Left colon (tissue), 2 donors: ENCODE measurements at regions not wholly inside any gene's neighbourhood (a gene's known extent, or its start where the extent isn't known, plus 50 kb on each side); places are given as distances from the start of the nearest gene placed in this dataset.
"Not testable (repeated sequence)": the region's sequence is repeated elsewhere in the genome, so short reads cannot be mapped to it uniquely, and the experiment has no call there.

Experiments used
- ATAC-seq: fragments of 200-7000 bp; cut with Tn5 transposase; one replicate; pipeline ENCODE4 v1.9.1; 2020; ENCODE audit warnings: mild to moderate bottlenecking, moderate library complexity
- DNase-seq, 2 donors: peaks; one replicate each; pipeline ENCODE4 v3.0.0-alpha.2; 2020
- intact Hi-C, 2 donors: fragments of 100-400 bp; cut with DNase I in 1 of 2; cut with micrococcal nuclease in 1 of 2; formaldehyde crosslinking; loops; one replicate each; pipeline versions ENCODE4 v1.11.2 to v1.14.0; 2022; cut with DNase I, micrococcal nuclease
- donor health status: DM: no; HTN: no; CAD: no.
- donor health status: DM: yes; HTN: yes; CAD: no.

GRCh38 chr10:109591601-109592000, 331.7 kb downstream of the XPNPEP1 start:
- DNase-seq: no peak
- intact Hi-C loops: no loop called here
- ATAC-seq: no peak

GRCh38 chr10:109588259-109588658, 335.1 kb downstream of the XPNPEP1 start:
- ATAC-seq (no peak), DNase-seq (no peak)
- intact Hi-C loops: no loop called here

- intact Hi-C loops: no loop called here
These were observed 335.9 kb downstream of the XPNPEP1 start for GRCh38 chr10:109587366-109587765.

GRCh38 chr10:109556399-109556798, 366.9 kb downstream of the XPNPEP1 start:
- ATAC-seq (no peak), DNase-seq (no peak)
- intact Hi-C loops: no loop called here

More at GRCh38 chr10:109587366-109587765, 335.9 kb downstream of the XPNPEP1 start:
- no peak for ATAC-seq
- DNase-seq: no peak

- ATAC-seq (peak; percentile 99), DNase-seq (peak; percentile 71 to 88)
- intact Hi-C loops: not testable (repeated sequence)
These were observed 381.2 kb downstream of the XPNPEP1 start for GRCh38 chr10:109542050-109542603.

- ATAC-seq: no peak
- intact Hi-C loops: no loop called here
These were observed 389.1 kb downstream of the XPNPEP1 start for GRCh38 chr10:109534193-109534592.

GRCh38 chr10:109529258-109529657, 394.1 kb downstream of the XPNPEP1 start:
- DNase-seq: no peak
- intact Hi-C loops: no loop called here
- no peak for ATAC-seq

More at GRCh38 chr10:109534193-109534592, 389.1 kb downstream of the XPNPEP1 start:
- no peak for DNase-seq

GRCh38 chr10:109517748-109518147, 405.6 kb downstream of the XPNPEP1 start:
- no peak for DNase-seq
- intact Hi-C loops: no loop called here
- no peak for ATAC-seq

- no peak for DNase-seq
- intact Hi-C loops: no loop called here
- no peak for ATAC-seq
These were observed 418.9 kb downstream of the XPNPEP1 start for GRCh38 chr10:109504401-109504800.

GRCh38 chr10:109487691-109488090, 435.6 kb downstream of the XPNPEP1 start:
- ATAC-seq (no peak), DNase-seq (no peak)
- intact Hi-C loops: no loop called here

GRCh38 chr10:109480836-109481235, 442.5 kb downstream of the XPNPEP1 start:
- intact Hi-C loops: no loop called here
- DNase-seq: no peak
- ATAC-seq: no peak

GRCh38 chr10:109475711-109476421, 447.4 kb downstream of the XPNPEP1 start:
- no peak for DNase-seq
- intact Hi-C loops: no loop called here
- ATAC-seq: no peak

GRCh38 chr10:109474812-109475211, 448.5 kb downstream of the XPNPEP1 start:
- ATAC-seq (no peak), DNase-seq (no peak)
- intact Hi-C loops: no loop called here

GRCh38 chr10:109474261-109474660, 449.1 kb downstream of the XPNPEP1 start:
- ATAC-seq (no peak), DNase-seq (no peak)
- intact Hi-C loops: no loop called here

GRCh38 chr10:109467551-109467950, 455.8 kb downstream of the XPNPEP1 start:
- ATAC-seq: no peak
- intact Hi-C loops: no loop called here

GRCh38 chr10:109464949-109465348, 458.4 kb downstream of the XPNPEP1 start:
- intact Hi-C loops: no loop called here
- ATAC-seq (no peak), DNase-seq (no peak)

More at GRCh38 chr10:109467551-109467950, 455.8 kb downstream of the XPNPEP1 start:
- DNase-seq: no peak

GRCh38 chr10:109457302-109457638, 466.0 kb downstream of the XPNPEP1 start:
- DNase-seq: no peak
- ATAC-seq: no peak
- intact Hi-C loops: no loop called here

- ATAC-seq (no peak), DNase-seq (no peak)
- intact Hi-C loops: no loop called here
These were observed 466.6 kb downstream of the XPNPEP1 start for GRCh38 chr10:109456566-109457301.

- intact Hi-C loops: no loop called here
- no peak for ATAC-seq
- DNase-seq: no peak
These were observed 468.6 kb downstream of the XPNPEP1 start for GRCh38 chr10:109454691-109455090.

GRCh38 chr10:109451879-109452278, 471.4 kb downstream of the XPNPEP1 start:
- DNase-seq (no peak), ATAC-seq (no peak)
- intact Hi-C loops: no loop called here
